NCI-H2196 (cell line): ENCODE measurements at regions not wholly inside any gene's neighbourhood (a gene's known extent, or its start where the extent isn't known, plus 50 kb on each side); places are given as distances from the start of the nearest gene placed in this dataset.

ENCODE experiments used
- DNase-seq: peaks from one replicate; lab custom pipeline; 2025; ENCODE audit not compliant: unreplicated experiment; lab: John Stamatoyannopoulos, UW

DNA sequence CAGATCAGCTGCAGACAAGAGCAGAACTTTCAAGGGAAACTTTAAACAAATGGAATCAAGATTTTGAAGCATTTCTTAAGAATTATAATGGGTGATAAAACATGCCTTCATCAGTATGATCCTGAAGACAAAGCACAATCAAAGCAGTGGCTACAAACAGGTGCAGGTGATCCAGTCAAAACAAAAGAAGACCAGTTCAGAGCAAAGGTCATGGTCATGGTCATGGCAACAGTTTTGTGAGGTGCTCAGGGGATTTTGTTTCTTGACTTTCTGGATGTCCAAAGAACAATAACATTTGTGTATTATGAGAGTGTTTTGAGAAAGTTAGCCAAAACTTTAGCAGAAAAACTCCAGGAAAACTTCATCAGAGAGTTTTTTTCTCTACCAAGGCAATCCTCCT is 681.7 kb upstream of the PTBP2 start:
- DNase-seq, result no peak

DNA sequence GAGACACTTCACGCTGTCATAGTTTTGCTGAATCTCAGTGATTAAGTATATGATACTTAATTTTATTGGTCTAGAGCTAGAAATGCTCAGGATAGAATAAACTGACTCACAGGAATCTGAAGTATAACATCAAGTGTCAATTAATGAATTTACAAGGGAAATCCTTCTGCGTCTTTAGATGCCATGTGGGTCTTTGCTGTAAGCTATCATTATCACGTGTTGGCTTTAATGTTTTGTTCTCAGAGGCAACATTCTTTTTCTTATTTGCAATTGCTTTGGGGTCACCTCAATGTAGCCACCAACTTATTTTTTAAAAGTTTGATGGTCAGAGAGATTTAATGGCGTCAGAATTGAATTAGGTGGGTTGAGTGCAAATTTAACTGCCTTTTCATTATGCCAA is 680.1 kb upstream of the PTBP2 start:
- no peak for DNase-seq

DNA sequence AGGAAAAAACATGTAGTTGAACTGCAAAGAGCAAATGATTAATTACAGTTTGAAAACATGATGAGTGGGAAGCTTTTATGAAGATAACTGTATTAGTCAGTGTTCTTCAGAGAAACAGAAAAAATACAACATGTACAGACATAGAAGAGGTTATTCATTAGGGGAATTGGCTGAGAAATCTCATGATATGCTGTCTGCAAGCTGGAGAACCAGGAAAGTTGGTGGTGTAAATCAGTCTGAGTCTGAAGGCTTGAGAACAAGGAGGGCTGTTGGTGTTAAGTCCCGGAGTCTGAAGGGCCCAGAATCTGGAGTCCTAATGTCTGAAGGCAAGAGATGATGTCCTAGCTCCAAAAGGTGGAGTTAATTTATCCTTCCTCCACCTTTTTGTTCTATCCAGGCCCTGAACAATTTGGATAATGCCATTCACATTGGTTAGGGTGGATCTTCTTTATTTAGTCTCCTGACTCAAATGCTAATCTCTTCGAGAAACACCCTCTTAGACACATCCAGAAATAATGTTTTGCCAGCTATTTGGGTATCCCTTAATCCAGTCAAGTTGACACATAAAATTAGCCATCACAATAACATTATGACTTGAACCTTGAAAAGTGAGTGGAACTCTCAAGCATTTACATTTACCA is 672.9 kb upstream of the PTBP2 start:
- no peak for DNase-seq

- no peak for DNase-seq
Observed at GRCh38 chr1:96049759-96050409, 671.7 kb upstream of the PTBP2 start.

GRCh38 chr1:96059276-96059675 is 662.3 kb upstream of the PTBP2 start:
- no peak for DNase-seq

DNA sequence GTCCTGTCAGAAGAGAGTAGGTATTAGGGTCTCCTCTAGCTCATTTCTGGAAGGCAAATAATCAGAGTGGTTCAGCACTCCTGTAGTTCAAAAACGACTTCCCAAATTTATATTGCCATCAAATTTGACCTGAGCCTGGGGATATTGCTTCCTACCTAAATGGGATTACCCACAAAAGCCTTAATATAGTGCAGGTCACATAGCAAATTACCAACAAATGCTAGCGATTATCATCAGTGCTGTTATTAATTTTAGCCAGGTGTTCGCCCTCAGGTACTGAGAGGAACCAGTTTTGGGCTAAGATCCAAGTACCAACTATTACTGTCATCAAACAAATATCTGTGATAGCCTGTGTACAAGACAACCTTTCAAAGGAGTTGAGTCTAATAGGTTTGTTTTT is 661.8 kb upstream of the PTBP2 start:
- DNase-seq, result no peak

DNA sequence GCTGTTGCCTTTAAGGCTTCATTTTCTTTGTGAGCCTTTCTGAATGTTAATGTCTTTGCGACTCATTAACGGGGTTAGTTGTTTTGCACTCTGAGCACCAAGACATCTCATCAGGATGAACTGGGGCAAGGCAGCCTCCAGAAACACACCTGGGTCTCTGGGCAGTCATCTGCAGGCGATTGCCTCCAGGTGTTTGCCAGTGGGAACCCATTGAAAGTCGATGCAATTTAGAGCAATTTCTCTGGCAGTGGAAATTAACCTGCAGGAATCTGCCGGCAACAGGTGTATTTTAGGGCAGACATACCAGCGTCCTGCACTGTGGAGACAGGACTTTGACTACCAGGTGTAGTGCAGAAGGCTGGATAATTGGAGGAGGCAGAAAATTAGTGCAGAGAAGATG is 661.0 kb upstream of the PTBP2 start:
- DNase-seq, result no peak

GRCh38 chr1:96072021-96072420 is 649.6 kb upstream of the PTBP2 start:
- DNase-seq, result no peak

GRCh38 chr1:96073100-96073499 is 648.5 kb upstream of the PTBP2 start:
- DNase-seq, result no peak

GRCh38 chr1:96074422-96074821 is 647.2 kb upstream of the PTBP2 start:
- DNase-seq, result no peak

GRCh38 chr1:96074876-96075577 is 646.6 kb upstream of the PTBP2 start:
- DNase-seq, result no peak

DNA sequence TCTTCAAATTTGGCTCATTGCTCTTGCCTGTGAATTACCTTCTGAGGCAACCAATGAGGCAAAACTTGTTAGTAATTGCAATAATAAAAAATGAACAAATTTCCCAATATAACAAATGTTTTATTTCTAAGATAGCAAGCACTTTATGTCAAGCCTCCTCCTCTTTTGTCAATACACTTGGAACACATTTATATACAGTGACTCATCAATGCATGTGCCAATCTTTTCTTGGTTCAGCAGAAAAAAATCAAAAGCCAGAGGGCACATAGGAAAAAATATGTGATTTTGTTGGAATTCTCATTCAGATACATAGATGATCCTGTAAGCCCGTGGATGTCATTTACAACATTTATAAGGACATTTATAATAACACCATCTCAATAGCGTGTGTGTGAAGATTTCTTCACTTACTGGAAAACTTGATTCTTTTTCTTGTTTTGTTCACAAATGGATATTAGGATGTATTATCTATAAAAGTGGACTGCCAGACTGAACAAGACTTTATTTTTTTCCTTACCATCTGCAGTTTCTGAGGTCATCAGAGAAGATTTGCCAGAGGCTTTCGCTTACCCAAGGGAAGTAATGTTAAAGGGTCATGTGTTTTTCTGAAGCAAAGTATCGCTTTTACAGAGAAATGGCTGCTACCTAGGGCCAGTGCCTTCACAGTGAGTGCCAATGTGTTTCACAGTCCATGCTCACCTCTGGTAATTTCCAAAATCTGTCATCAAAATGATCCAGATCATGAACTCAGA is 645.7 kb upstream of the PTBP2 start:
- DNase-seq, result no peak

DNA sequence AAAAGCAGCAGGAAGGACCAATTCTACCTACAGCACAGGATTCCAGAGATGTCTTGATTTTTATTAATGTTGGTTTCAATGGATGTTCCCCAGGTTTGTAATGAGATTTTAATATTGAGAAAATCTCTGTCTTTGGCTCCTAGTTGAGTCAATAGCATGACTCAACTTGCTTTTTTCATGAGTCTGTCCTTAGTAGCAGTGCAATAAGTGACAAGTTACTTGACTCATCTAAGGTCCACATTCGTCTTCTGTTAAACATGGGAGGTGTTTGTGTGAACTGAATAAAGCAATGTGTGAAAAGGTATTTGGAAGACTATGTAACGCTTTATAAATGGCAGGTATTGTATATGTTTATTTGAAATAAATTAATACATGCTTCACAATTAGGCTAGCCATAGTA is 645.0 kb upstream of the PTBP2 start:
- no peak for DNase-seq

DNA sequence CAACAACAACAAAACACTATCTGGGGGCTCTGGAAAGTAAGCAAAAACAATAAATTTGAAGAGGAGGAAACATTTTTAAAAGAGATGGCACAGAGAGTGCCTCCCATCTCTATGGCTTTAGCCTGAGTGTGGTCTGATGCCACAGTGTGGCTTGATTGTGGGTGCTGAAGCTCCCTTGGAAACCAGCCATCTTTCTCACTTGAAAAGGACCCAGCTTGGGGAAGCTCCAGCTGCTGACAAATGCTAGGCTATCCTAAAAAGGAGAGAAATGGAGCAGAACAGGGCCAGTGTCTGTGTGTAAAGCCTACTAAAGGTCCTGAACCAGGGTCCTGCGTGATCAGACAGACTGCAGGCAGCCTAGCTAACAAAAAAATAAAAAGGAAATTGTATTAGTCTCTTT is 642.0 kb upstream of the PTBP2 start:
- DNase-seq, result no peak

DNA sequence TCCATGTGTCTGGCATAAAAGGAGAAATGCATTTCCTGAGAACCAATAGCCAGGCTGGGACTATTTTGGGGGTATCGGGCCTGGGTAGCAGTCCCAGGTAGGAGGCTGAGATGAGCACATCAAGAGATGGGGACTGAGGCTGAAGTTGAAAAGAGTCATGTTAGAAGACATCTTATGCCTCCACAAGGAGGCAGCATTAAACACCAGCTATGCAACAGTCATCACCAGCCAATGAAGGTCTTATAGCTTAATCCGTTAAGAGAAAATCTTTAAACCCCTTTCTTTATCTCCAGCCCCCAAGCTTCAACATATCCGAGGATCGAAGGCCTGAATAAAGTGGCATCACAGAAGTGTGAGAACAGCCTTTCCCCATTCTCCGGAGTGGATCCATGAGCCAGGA is 640.7 kb upstream of the PTBP2 start:
- no peak for DNase-seq

GRCh38 chr1:96087719-96088118 is 633.9 kb upstream of the PTBP2 start:
- DNase-seq, result no peak

- DNase-seq, result no peak
Observed at GRCh38 chr1:96090134-96090533, 631.5 kb upstream of the PTBP2 start.

- no peak for DNase-seq
Observed at GRCh38 chr1:96095849-96096612, 625.6 kb upstream of the PTBP2 start.

DNA sequence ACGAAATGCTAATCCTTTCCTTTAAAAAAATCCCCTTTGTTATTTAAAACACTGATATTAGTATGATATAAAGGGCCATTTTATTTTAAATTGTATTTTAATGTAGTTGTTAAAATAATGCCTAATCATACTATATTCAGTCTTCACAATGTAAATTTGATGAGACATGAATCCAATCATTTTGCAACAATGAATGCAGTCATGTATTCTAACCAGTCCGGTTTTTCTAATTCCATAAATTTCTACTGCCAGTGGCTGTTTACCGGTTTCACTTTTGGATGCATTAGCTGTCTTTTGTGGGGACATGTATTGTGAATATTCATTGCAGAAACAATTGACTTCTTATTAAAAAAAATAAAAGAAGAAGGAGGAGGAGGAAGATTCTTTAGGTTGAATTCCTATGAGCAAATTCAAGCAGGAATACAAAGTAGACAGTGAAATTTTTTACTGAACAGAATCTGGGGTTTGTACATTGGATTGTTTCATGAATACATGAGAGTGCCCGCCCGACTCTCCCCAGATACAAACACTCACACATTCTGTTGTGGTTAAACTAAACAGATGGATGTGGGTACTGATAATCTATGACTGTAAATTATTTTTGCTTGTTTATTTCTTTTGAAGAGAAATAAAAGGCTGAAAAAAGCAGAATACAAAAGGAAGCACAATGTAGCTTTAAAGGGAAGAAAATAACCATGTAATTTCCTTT is 624.8 kb upstream of the PTBP2 start:
- DNase-seq, result no peak

GRCh38 chr1:96104506-96104905 is 617.1 kb upstream of the PTBP2 start:
- no peak for DNase-seq
